Tibial artery (tissue), 4 donors: ENCODE measurements at regions not wholly inside any gene's neighbourhood (a gene's known extent, or its start where the extent isn't known, plus 50 kb on each side); places are given as distances from the start of the nearest gene placed in this dataset.

ENCODE experiments used
- DNase-seq, 2 donors: peaks; one replicate each; pipeline ENCODE4 v3.0.0-alpha.2; 2019
- H3K27ac ChIP-seq, 2 donors: fragments of 200-600 bp; sonication (generic) in 1 of 2; 1 replicate in 1 of 2; 2 replicates in 1 of 2; pipeline ENCODE4 v1.5.1; 2018 to 2019; ENCODE audit warnings: mild to moderate bottlenecking in 1 of 2
- H3K27me3 ChIP-seq, 2 donors: fragments of 200-600 bp; sonication (generic) in 1 of 2; one replicate each; pipeline versions ENCODE4 v1.5.1 to v1.6.0; 2016 to 2019
- H3K36me3 ChIP-seq, 3 donors: fragments of 200-600 bp; sonication (generic) in 2 of 3; one replicate each; pipeline ENCODE4 v1.5.1; 2016 to 2019; ENCODE audit warnings: mild to moderate bottlenecking in 2 of 3
- H3K4me1 ChIP-seq, 4 donors: fragments of 200-600 bp; sonication (generic) in 2 of 4; 1 replicate in 3 of 4; 2 replicates in 1 of 4; pipeline ENCODE4 v1.5.1; 2016 to 2019
- H3K4me3 ChIP-seq, 2 donors: fragments of 200-600 bp; sonication (generic) in 1 of 2; 1 replicate in 1 of 2; 2 replicates in 1 of 2; pipeline ENCODE4 v1.5.1; 2018 to 2019; ENCODE audit warnings: mild to moderate bottlenecking in 2 of 2
- H3K9me3 ChIP-seq, 3 donors: fragments of 200-600 bp; sonication (generic) in 1 of 3; one replicate each; pipeline ENCODE4 v1.5.1; 2016 to 2019
- intact Hi-C: fragments of 100-400 bp; cut with DNase I; formaldehyde crosslinking; loops from one replicate; pipeline ENCODE4 v1.15.0; 2023; ENCODE audit warnings: low total_unique reads
- TF ChIP-seq, protein P1 (sequence below), 2 experiments: fragments of 200-600 bp in 1 of 2; fragments of 450-650 bp in 1 of 2; IDR thresholded peaks; one replicate each; pipeline ENCODE4 v1.5.1; 2017 to 2019; ENCODE audit warnings: antibody characterized with exemption in 2 of 2, mild to moderate bottlenecking in 1 of 2, moderate library complexity in 1 of 2

DNA sequence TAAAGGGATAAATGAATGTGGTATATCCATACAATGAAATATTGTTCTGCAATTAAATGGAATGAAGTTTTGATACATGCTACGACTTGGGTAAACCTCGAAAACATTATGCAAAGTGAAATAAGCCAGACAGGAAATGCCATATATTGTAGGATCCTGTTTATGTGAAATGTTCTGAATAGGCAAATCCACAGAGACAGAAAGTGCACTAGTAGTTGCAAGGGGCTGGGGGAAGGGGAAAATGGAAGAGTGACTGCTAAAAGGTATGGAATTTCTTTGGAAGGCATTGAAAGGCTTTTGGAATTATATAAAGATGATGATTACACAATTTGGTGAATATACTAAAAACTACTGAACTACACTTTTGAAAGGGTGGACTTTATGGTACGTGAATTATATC lies 97.0 kb downstream of the FOXD1 start:
- TF ChIP-seq, protein P1, sequence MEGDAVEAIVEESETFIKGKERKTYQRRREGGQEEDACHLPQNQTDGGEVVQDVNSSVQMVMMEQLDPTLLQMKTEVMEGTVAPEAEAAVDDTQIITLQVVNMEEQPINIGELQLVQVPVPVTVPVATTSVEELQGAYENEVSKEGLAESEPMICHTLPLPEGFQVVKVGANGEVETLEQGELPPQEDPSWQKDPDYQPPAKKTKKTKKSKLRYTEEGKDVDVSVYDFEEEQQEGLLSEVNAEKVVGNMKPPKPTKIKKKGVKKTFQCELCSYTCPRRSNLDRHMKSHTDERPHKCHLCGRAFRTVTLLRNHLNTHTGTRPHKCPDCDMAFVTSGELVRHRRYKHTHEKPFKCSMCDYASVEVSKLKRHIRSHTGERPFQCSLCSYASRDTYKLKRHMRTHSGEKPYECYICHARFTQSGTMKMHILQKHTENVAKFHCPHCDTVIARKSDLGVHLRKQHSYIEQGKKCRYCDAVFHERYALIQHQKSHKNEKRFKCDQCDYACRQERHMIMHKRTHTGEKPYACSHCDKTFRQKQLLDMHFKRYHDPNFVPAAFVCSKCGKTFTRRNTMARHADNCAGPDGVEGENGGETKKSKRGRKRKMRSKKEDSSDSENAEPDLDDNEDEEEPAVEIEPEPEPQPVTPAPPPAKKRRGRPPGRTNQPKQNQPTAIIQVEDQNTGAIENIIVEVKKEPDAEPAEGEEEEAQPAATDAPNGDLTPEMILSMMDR (IDR thresholded peaks at IDR 0.05) = no peak
- peaks cover 0 to 16% (median 6%) of the 10 kb centered on the region in 3 donors for H3K9me3 ChIP-seq
- H3K27me3 ChIP-seq = peaks cover 0 to 7% of the 10 kb centered on the region in 2 donors
- H3K27ac ChIP-seq = no peak overlapping the region
- intact Hi-C loops = no loop called here
- no peaks in the 10 kb centered on the region for H3K36me3 ChIP-seq
- H3K4me1 ChIP-seq = no peaks in the 10 kb centered on the region
- DNase-seq = no peak
- H3K4me3 ChIP-seq = no peak overlapping the region

DNA sequence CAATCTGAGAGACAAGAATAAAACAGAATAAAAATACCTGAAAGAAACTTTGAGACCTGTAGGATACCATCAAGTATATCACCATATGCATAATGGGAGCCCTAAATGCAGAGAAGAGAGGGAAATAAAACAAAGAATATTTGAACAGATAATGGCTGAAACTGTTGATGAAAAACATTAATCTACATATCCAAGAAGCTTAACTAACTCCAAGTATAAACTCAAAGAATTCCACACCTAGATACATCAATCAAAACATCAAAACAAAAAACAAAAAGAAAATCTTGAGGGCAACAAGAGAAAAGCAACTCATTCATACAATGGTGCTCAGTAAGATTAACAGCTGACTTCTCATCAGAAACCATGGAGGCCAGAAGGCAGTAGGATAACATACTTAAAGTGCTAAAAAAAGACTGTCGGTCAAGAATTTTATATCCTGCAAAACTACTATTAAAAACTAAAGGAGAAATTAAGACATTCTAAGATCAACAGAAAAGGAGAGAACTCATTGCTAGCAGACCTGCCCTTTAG lies 101.6 kb downstream of the FOXD1 start:
- H3K27me3 ChIP-seq = peaks cover 0 to 1% of the 10 kb centered on the region in 2 donors
- H3K36me3 ChIP-seq = no peaks in the 10 kb centered on the region
- peaks cover 0 to 26% (median 11%) of the 10 kb centered on the region in 3 donors for H3K9me3 ChIP-seq
- TF ChIP-seq, protein P1 (IDR thresholded peaks at IDR 0.05) = no peak
- H3K4me3 ChIP-seq = no peak overlapping the region
- DNase-seq = no peak
- no peaks in the 10 kb centered on the region for H3K4me1 ChIP-seq
- H3K27ac ChIP-seq = no peak overlapping the region
- intact Hi-C loops = no loop called here

DNA sequence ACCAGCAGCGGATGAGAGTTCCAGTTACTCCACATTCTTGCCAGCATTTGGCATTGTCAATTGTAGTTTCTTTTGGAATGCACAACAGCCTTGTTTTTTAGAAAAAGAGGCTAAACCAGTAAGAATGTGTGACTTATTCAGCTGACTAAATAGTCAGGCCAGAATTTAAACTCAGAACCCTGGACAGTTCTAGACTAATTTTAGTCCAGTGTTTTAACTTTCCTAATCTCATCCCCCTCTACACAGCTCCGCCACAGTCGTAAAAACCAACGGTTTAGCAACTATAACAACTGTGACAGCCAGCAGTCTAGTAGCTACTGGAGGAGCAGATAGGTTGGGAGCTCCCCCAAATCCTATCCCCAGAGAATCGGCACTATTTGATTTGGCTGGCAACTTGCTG lies 103.7 kb downstream of the FOXD1 start:
- no peaks in the 10 kb centered on the region for H3K36me3 ChIP-seq
- peaks cover 0 to 9% of the 10 kb centered on the region in 2 donors for H3K27me3 ChIP-seq
- no peak overlapping the region for H3K27ac ChIP-seq
- DNase-seq = no peak
- intact Hi-C loops = no loop called here
- no peak overlapping the region for H3K4me3 ChIP-seq
- H3K4me1 ChIP-seq = no peaks in the 10 kb centered on the region
- H3K9me3 ChIP-seq = peaks cover 0 to 26% (median 7%) of the 10 kb centered on the region in 3 donors
- TF ChIP-seq, protein P1 (IDR thresholded peaks at IDR 0.05) = no peak

DNA sequence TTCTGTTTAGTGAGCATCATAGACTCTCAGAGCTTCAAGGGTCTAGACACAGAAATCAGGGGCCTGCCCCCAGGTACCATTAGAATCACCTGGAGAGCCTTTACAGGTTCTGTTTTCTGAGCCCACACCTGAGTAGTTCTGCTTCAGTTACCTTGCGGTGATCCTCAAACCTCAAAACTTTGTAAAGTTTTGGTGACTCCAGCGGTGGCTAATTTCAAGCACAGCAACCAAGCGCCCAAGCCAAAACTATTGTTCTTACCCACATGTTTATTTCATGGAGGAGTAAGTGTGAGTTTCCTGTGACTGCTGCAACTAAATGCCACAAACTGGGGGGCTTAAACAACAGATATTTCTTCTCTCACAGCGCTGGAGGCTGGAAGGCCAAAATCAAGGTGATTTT lies 108.9 kb downstream of the FOXD1 start:
- H3K9me3 ChIP-seq = no peaks in the 10 kb centered on the region
- intact Hi-C loops = no loop called here
- no peaks in the 10 kb centered on the region for H3K36me3 ChIP-seq
- H3K4me1 ChIP-seq = peaks cover 0 to 18% (median 9%) of the 10 kb centered on the region in 4 donors
- DNase-seq = no peak
- peaks cover 0 to 9% of the 10 kb centered on the region in 2 donors for H3K27me3 ChIP-seq
- no peak overlapping the region for H3K27ac ChIP-seq
- no peak overlapping the region for H3K4me3 ChIP-seq
- TF ChIP-seq, protein P1 (IDR thresholded peaks at IDR 0.05) = no peak

DNA sequence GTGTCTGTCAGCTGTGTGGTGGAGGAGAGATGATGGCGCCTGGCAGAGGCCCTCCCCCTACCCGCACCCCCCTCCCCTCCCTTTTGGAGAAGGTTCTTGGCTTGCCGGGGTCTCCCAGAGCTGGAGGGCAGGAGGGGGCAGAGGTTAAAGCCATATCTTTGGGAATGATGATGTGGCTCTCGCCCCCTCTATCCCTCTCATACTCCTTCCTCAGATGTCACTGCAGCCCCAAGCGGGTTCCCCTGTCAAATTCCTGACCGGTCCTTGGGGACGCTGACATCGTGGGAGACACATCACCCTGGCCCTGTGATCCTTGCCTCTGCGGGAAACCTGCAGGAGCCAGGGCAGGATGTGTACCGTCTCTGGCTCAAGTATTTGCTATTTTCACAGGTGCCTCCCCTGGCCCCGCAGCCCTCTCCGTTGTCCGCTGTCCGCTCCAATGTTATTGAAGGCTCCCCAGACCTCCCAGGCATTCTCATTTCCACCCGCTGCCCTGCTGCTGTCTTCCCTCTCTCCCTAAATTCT lies 109.5 kb downstream of the FOXD1 start:
- intact Hi-C loops = no loop called here
- peaks cover 0 to 18% (median 9%) of the 10 kb centered on the region in 4 donors for H3K4me1 ChIP-seq
- no peak for DNase-seq
- no peaks in the 10 kb centered on the region for H3K36me3 ChIP-seq
- no peaks in the 10 kb centered on the region for H3K9me3 ChIP-seq
- H3K4me3 ChIP-seq = no peak overlapping the region
- TF ChIP-seq, protein P1 (IDR thresholded peaks at IDR 0.05) = no peak
- H3K27me3 ChIP-seq = peaks cover 0 to 13% of the 10 kb centered on the region in 2 donors
- no peak overlapping the region for H3K27ac ChIP-seq
